ENCODE measurements at regions not wholly inside any gene's neighbourhood (a gene's known extent, or its start where the extent isn't known, plus 50 kb on each side); places are given as distances from the start of the nearest gene placed in this dataset.

DNA sequence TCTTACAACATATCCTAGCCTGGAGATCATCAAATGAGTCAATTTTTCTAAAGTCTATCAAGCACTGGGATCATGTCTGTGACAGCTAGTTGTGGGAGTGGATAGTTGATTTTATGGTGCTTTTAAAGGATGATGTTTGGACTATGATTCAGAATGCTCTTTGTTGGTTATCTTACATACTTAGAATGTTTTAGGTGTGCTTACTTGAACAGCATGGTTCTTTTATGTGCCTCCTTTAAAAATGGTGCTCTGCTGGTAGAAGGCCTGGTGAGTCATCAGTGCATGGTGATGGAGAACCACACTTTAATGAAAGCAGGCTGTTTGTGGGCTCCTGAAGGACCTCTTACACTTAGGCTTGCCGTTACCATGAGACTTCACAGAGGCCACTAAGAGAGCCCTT lies 682.7 kb upstream of the FANCL start:
- Histone ChIP-seq H3K27ac (ENCODE audit: low read length) (no peak overlapping the region), H3K4me2 (ENCODE audit: low read depth, low read length) (no peak overlapping the region), H3K9me3 (replicated peaks; ENCODE audit: insufficient read depth, low read length) (no peaks in the 10 kb centered on the region), H2AFZ (ENCODE audit: low read length) (no peak overlapping the region), H4K20me1 (ENCODE audit: insufficient read depth, low read length) (no peaks in the 10 kb centered on the region), H3K4me3 (ENCODE audit: low read length) (no peak overlapping the region), H3K27me3 (replicated peaks; ENCODE audit: insufficient read depth, low read length) (no peaks in the 10 kb centered on the region), H3F3A (ENCODE audit: insufficient read depth, low read length) (no peaks in the 10 kb centered on the region), H3K79me2 (ENCODE audit: low read length) (no peaks in the 10 kb centered on the region), H3K36me3 (replicated peaks; ENCODE audit: insufficient read depth, low read length) (no peaks in the 10 kb centered on the region), H3K4me1 (ENCODE audit: low read length) (no peaks in the 10 kb centered on the region), H3K9ac (ENCODE audit: low read length) (no peak overlapping the region), H3K9me2 (replicated peaks; ENCODE audit: insufficient read depth, low read length) (no peaks in the 10 kb centered on the region)
- DNase-seq: no peak
- TF ChIP-seq CTCF (IDR thresholded peaks at IDR 0.05; ENCODE audit: low read length) (no peak), EZH2phosphoT487 (IDR thresholded peaks at IDR 0.05; ENCODE audit: low read length) (no peak)

- H3F3A ChIP-seq (ENCODE audit: insufficient read depth, low read length): no peaks in the 10 kb centered on the region
- no peak overlapping the region for H2AFZ ChIP-seq (ENCODE audit: low read length)
- H3K9me2 ChIP-seq (replicated peaks; ENCODE audit: insufficient read depth, low read length): no peaks in the 10 kb centered on the region
- no peaks in the 10 kb centered on the region for H3K79me2 ChIP-seq (ENCODE audit: low read length)
- no peaks in the 10 kb centered on the region for H3K27me3 ChIP-seq (replicated peaks; ENCODE audit: insufficient read depth, low read length)
- no peaks in the 10 kb centered on the region for H3K4me1 ChIP-seq (ENCODE audit: low read length)
- no peak overlapping the region for H3K9ac ChIP-seq (ENCODE audit: low read length)
- H3K4me2 ChIP-seq (ENCODE audit: low read depth, low read length): no peak overlapping the region
- no peaks in the 10 kb centered on the region for H3K9me3 ChIP-seq (replicated peaks; ENCODE audit: insufficient read depth, low read length)
- H3K27ac ChIP-seq (ENCODE audit: low read length): no peak overlapping the region
- H3K4me3 ChIP-seq (ENCODE audit: low read length): no peak overlapping the region
- no peak for TF ChIP-seq EZH2phosphoT487 (IDR thresholded peaks at IDR 0.05; ENCODE audit: low read length)
- TF ChIP-seq CTCF (IDR thresholded peaks at IDR 0.05; ENCODE audit: low read length): no peak
- TF ChIP-seq EZH2 (optimal IDR thresholded peaks at IDR 0.05; ENCODE audit: low read depth, low read length): no peak
- no peak for DNase-seq
- no peaks in the 10 kb centered on the region for H4K20me1 ChIP-seq (ENCODE audit: insufficient read depth, low read length)
- no peaks in the 10 kb centered on the region for H3K36me3 ChIP-seq (replicated peaks; ENCODE audit: insufficient read depth, low read length)
Measured at GRCh38 chr2:58922245-58922644, 681.1 kb upstream of the FANCL start.

GRCh38 chr2:58921676-58922075 lies 680.6 kb upstream of the FANCL start:
- H3K9me3 ChIP-seq (replicated peaks; ENCODE audit: insufficient read depth, low read length): no peaks in the 10 kb centered on the region
- no peaks in the 10 kb centered on the region for H4K20me1 ChIP-seq (ENCODE audit: insufficient read depth, low read length)
- DNase-seq: no peak
- H3K27ac ChIP-seq (ENCODE audit: low read length): no peak overlapping the region
- no peak overlapping the region for H3K9ac ChIP-seq (ENCODE audit: low read length)
- no peak overlapping the region for H2AFZ ChIP-seq (ENCODE audit: low read length)
- no peaks in the 10 kb centered on the region for H3K9me2 ChIP-seq (replicated peaks; ENCODE audit: insufficient read depth, low read length)
- TF ChIP-seq EZH2phosphoT487 (IDR thresholded peaks at IDR 0.05; ENCODE audit: low read length) (no peak), EZH2 (optimal IDR thresholded peaks at IDR 0.05; ENCODE audit: low read depth, low read length) (no peak), CTCF (IDR thresholded peaks at IDR 0.05; ENCODE audit: low read length) (no peak)
- H3K27me3 ChIP-seq (replicated peaks; ENCODE audit: insufficient read depth, low read length): no peaks in the 10 kb centered on the region
- H3K79me2 ChIP-seq (ENCODE audit: low read length): no peaks in the 10 kb centered on the region
- H3K4me3 ChIP-seq (ENCODE audit: low read length): no peak overlapping the region
- no peak overlapping the region for H3K4me2 ChIP-seq (ENCODE audit: low read depth, low read length)
- H3K4me1 ChIP-seq (ENCODE audit: low read length): no peaks in the 10 kb centered on the region
- no peaks in the 10 kb centered on the region for H3K36me3 ChIP-seq (replicated peaks; ENCODE audit: insufficient read depth, low read length)
- H3F3A ChIP-seq (ENCODE audit: insufficient read depth, low read length): no peaks in the 10 kb centered on the region

Data from MM.1S (cell line).